Uterus (tissue), 3 donors: ENCODE measurements at regions not wholly inside any gene's neighbourhood (a gene's known extent, or its start where the extent isn't known, plus 50 kb on each side); places are given as distances from the start of the nearest gene placed in this dataset.

ENCODE experiments used
- DNase-seq, 2 donors: peaks; one replicate each; pipeline ENCODE4 v3.0.0-alpha.2; 2019 to 2020
- H3K27ac ChIP-seq, 2 donors: fragments of 200-600 bp; sonication (generic); 1 replicate in 1 of 2; 2 replicates in 1 of 2; pipeline ENCODE4 v1.5.1; 2016 to 2018
- H3K27me3 ChIP-seq, 2 donors: fragments of 200-600 bp; sonication (generic); one replicate each; pipeline ENCODE4 v1.5.1; 2018 to 2019; ENCODE audit warnings: control low read depth in 1 of 2
- H3K36me3 ChIP-seq, 2 donors: fragments of 200-600 bp; sonication (generic); one replicate each; pipeline ENCODE4 v1.5.1; 2019; ENCODE audit warnings: control low read depth in 1 of 2
- H3K4me1 ChIP-seq, 2 donors: fragments of 200-600 bp; sonication (generic); one replicate each; pipeline ENCODE4 v1.5.1; 2018 to 2019; ENCODE audit warnings: control low read depth in 1 of 2
- H3K4me3 ChIP-seq, 2 donors: fragments of 200-600 bp; sonication (generic); 1 replicate in 1 of 2; 2 replicates in 1 of 2; pipeline ENCODE4 v1.5.1; 2018 to 2019; ENCODE audit warnings: mild to moderate bottlenecking in 1 of 2
- H3K9me3 ChIP-seq, 2 donors: fragments of 200-600 bp; sonication (generic); one replicate each; pipeline ENCODE4 v1.5.1; 2019; ENCODE audit warnings: control low read depth in 1 of 2
- POLR2A ChIP-seq, 2 donors: fragments of 450-650 bp; IDR thresholded peaks; one replicate each; pipeline ENCODE4 v1.6.1; 2016; ENCODE audit warnings: antibody characterized with exemption in 2 of 2, mild to moderate bottlenecking in 1 of 2, moderate library complexity in 1 of 2
- intact Hi-C: fragments of 100-400 bp; cut with DNase I; formaldehyde crosslinking; loops from one replicate; pipeline ENCODE4 v1.15.1; 2023; ENCODE audit warnings: low total_unique reads
- TF ChIP-seq, protein P1 (sequence below), 4 experiments: fragments of 200-600 bp in 2 of 4; fragments of 450-650 bp in 2 of 4; sonication (generic) in 2 of 4; IDR thresholded peaks; one replicate each; pipeline ENCODE4 v1.5.1; 2016 to 2019; ENCODE audit warnings: antibody characterized with exemption in 4 of 4, mild to moderate bottlenecking in 2 of 4, moderate library complexity in 1 of 4
- donor health status: DM: yes; HTN: yes; CAD: no.

- TF ChIP-seq, protein P1, sequence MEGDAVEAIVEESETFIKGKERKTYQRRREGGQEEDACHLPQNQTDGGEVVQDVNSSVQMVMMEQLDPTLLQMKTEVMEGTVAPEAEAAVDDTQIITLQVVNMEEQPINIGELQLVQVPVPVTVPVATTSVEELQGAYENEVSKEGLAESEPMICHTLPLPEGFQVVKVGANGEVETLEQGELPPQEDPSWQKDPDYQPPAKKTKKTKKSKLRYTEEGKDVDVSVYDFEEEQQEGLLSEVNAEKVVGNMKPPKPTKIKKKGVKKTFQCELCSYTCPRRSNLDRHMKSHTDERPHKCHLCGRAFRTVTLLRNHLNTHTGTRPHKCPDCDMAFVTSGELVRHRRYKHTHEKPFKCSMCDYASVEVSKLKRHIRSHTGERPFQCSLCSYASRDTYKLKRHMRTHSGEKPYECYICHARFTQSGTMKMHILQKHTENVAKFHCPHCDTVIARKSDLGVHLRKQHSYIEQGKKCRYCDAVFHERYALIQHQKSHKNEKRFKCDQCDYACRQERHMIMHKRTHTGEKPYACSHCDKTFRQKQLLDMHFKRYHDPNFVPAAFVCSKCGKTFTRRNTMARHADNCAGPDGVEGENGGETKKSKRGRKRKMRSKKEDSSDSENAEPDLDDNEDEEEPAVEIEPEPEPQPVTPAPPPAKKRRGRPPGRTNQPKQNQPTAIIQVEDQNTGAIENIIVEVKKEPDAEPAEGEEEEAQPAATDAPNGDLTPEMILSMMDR (IDR thresholded peaks at IDR 0.05): no peak
- no peak for TF ChIP-seq POLR2A (IDR thresholded peaks at IDR 0.05)
- intact Hi-C loops: no loop called here
- Histone ChIP-seq H3K27ac (no peak overlapping the region), H3K9me3 (no peaks in the 10 kb centered on the region), H3K4me3 (no peak overlapping the region), H3K27me3 (no peaks in the 10 kb centered on the region), H3K4me1 (no peaks in the 10 kb centered on the region), H3K36me3 (no peaks in the 10 kb centered on the region)
- DNase-seq: no peak
Observed at GRCh38 chr1:4856396-4856795, 202.0 kb downstream of the AJAP1 start.

GRCh38 chr1:4854367-4854766, 200.0 kb downstream of the AJAP1 start:
- Histone ChIP-seq H3K27me3 (no peaks in the 10 kb centered on the region), H3K4me1 (no peaks in the 10 kb centered on the region), H3K4me3 (no peak overlapping the region), H3K9me3 (no peaks in the 10 kb centered on the region), H3K27ac (no peak overlapping the region), H3K36me3 (no peaks in the 10 kb centered on the region)
- DNase-seq: no peak
- TF ChIP-seq, protein P1 (IDR thresholded peaks at IDR 0.05): no peak
- no peak for TF ChIP-seq POLR2A (IDR thresholded peaks at IDR 0.05)
- intact Hi-C loops: no loop called here

GRCh38 chr1:4853904-4854303, 199.5 kb downstream of the AJAP1 start:
- intact Hi-C loops: no loop called here

DNA sequence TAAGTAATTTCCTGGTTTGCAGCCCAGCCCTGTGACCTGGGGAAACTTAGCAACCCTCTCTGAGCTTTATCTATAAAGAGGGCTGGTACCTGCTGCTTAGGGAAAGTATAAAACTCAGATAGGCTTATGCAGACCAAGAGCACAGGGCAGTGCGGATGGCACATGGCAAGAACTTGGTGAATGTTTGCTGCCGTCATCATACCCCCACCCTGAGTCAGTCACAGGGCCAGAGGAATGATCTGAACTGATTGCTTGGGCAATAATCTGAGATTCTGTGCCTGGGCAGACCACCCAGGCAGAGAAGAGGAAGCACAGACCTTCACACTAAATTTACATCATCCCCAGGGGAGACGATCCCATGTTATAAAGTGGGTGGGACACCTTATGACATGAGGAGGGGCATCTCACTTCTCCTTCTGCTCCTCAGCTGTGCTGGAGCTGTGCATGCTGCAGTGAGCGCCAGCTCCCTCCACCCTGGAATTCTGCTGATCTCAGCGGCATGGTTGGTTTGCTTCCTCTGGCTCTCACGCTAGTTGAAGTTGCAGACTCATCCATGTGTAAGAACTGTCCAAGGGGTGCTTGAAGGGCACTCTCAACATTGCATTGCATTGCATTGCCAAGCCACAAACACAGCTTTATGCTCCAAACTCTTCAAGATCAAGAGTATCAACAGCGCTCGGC, 197.1 kb downstream of the AJAP1 start:
- TF ChIP-seq, protein P1 (IDR thresholded peaks at IDR 0.05): no peak
- no peak for TF ChIP-seq POLR2A (IDR thresholded peaks at IDR 0.05)
- no peaks in the 10 kb centered on the region for H3K36me3 ChIP-seq
- H3K27me3 ChIP-seq: no peaks in the 10 kb centered on the region
- no peak overlapping the region for H3K27ac ChIP-seq
- H3K4me3 ChIP-seq: no peak overlapping the region
- intact Hi-C loops: no loop called here
- no peak for DNase-seq
- no peaks in the 10 kb centered on the region for H3K4me1 ChIP-seq
- H3K9me3 ChIP-seq: no peaks in the 10 kb centered on the region

More at GRCh38 chr1:4853904-4854303, 199.5 kb downstream of the AJAP1 start:
- Histone ChIP-seq H3K9me3 (no peaks in the 10 kb centered on the region), H3K36me3 (no peaks in the 10 kb centered on the region), H3K27ac (no peak overlapping the region), H3K4me1 (no peaks in the 10 kb centered on the region), H3K4me3 (no peak overlapping the region), H3K27me3 (no peaks in the 10 kb centered on the region)
- TF ChIP-seq, protein P1 (IDR thresholded peaks at IDR 0.05): no peak
- TF ChIP-seq POLR2A (IDR thresholded peaks at IDR 0.05): no peak
- no peak for DNase-seq

DNA sequence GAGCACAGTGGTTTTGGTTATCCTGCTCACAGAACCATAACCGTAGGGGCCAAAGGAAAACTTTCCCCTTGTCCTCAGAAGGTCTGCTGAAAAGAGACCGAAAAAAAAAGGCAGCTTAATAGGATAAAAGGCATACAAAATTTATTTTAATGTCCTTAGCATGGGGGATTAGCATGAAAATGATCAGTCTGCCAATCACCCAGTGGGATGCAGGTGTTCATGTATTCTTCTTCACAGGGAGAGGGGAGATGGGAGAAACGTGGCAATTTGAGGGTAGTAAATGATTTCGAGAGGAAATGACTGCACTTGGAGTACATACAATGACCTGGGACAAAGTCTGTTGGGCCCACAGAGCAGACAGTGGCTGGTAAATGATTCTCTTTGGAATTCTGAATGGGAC, 194.0 kb downstream of the AJAP1 start:
- no peak for DNase-seq
- intact Hi-C loops: no loop called here
- no peaks in the 10 kb centered on the region for H3K27me3 ChIP-seq
- no peak for TF ChIP-seq POLR2A (IDR thresholded peaks at IDR 0.05)
- TF ChIP-seq, protein P1 (IDR thresholded peaks at IDR 0.05): no peak
- no peaks in the 10 kb centered on the region for H3K9me3 ChIP-seq
- H3K4me3 ChIP-seq: no peak overlapping the region
- H3K27ac ChIP-seq: no peak overlapping the region
- no peaks in the 10 kb centered on the region for H3K36me3 ChIP-seq
- no peaks in the 10 kb centered on the region for H3K4me1 ChIP-seq
